22Rv1 (cell line): ENCODE measurements at regions not wholly inside any gene's neighbourhood (a gene's known extent, or its start where the extent isn't known, plus 50 kb on each side); places are given as distances from the start of the nearest gene placed in this dataset.

Source experiments
- ZFX ChIP-seq: fragments of 450-650 bp; IDR thresholded peaks from 2 replicates; pipeline ENCODE4 v1.6.1; 2017; ENCODE audit warnings: antibody characterized with exemption, borderline replicate concordance
- TF ChIP-seq, protein P1 (sequence below): fragments of 450-650 bp; IDR thresholded peaks from 2 replicates; pipeline ENCODE4 v1.5.1; 2017; ENCODE audit warnings: mild to moderate bottlenecking

- TF ChIP-seq, protein P1, sequence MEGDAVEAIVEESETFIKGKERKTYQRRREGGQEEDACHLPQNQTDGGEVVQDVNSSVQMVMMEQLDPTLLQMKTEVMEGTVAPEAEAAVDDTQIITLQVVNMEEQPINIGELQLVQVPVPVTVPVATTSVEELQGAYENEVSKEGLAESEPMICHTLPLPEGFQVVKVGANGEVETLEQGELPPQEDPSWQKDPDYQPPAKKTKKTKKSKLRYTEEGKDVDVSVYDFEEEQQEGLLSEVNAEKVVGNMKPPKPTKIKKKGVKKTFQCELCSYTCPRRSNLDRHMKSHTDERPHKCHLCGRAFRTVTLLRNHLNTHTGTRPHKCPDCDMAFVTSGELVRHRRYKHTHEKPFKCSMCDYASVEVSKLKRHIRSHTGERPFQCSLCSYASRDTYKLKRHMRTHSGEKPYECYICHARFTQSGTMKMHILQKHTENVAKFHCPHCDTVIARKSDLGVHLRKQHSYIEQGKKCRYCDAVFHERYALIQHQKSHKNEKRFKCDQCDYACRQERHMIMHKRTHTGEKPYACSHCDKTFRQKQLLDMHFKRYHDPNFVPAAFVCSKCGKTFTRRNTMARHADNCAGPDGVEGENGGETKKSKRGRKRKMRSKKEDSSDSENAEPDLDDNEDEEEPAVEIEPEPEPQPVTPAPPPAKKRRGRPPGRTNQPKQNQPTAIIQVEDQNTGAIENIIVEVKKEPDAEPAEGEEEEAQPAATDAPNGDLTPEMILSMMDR = no peak
- no peak for TF ChIP-seq ZFX
Measured at GRCh38 chr13:106205871-106206270, 329.6 kb downstream of the EFNB2 start.
